ENCODE measurements at regions not wholly inside any gene's neighbourhood (a gene's known extent, or its start where the extent isn't known, plus 50 kb on each side); places are given as distances from the start of the nearest gene placed in this dataset.
"Not testable (repeated sequence)": the region's sequence is repeated elsewhere in the genome, so short reads cannot be mapped to it uniquely, and the experiment has no call there.

DNA sequence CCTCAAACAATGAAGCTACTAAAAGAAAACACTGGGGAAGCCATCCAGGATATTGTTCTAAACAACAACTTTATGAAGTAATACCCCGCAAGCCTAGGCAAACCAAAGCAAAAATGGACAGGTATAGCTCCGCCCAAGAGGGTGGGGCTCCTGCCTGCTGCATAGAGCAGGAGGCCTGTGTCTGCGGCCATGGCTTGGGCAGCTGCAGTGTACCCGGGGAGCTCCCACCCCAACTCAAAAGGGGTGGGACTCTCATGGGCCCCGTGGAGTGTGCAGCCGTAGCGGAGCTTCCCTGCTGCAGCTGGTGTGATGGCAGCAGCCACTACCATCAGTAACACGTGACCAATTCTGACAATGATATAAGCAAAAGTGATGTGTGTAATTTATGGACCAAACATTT is 264.2 kb upstream of the KITLG start:
- Mint-ChIP-seq H3K9me3 (peaks cover 2% of the 10 kb centered on the region), H3K27ac (no peak overlapping the region), H3K36me3 (no peaks in the 10 kb centered on the region), H3K4me3 (no peak overlapping the region), H3K4me1 (no peaks in the 10 kb centered on the region), H3K27me3 (no peaks in the 10 kb centered on the region)
- POLR2A ChIA-PET, result no interaction called here
- DNase-seq, result no peak
- no peak for ATAC-seq (ENCODE audit: low read depth)

- no peak for ATAC-seq (ENCODE audit: low read depth)
Measured at GRCh38 chr12:88842314-88842713, 262.0 kb upstream of the KITLG start.

DNA sequence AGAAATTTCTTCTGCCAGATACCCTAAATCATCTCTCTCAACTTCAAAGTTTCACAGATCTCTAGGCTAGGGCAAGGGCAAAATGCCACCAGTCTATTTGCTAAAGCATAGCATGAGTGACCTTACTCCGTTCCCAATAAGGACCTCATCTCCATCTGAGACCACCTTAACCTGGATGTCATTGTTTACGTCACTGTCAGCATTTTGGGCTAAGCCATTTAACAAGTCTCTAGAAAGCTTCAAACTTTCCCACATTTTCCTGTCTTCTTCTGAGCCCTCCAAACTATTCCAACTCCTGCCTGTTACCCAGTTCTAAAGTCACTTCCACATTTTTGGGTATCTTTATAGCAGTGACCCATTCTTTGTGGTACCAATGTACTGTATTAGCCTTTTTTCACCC is 259.2 kb upstream of the KITLG start:
- no peak for ATAC-seq (ENCODE audit: low read depth)
- no peak for DNase-seq
- Mint-ChIP-seq H3K27ac (no peak overlapping the region), H3K4me1 (no peaks in the 10 kb centered on the region), H3K27me3 (no peaks in the 10 kb centered on the region), H3K4me3 (no peak overlapping the region), H3K9me3 (peaks cover 1% of the 10 kb centered on the region), H3K36me3 (no peaks in the 10 kb centered on the region)
- POLR2A ChIA-PET, result no interaction called here

More at GRCh38 chr12:88842314-88842713, 262.0 kb upstream of the KITLG start:
- no peak overlapping the region for H3K4me3 Mint-ChIP-seq
- no peaks in the 10 kb centered on the region for H3K4me1 Mint-ChIP-seq
- H3K27ac Mint-ChIP-seq, result no peak overlapping the region
- peaks cover 3% of the 10 kb centered on the region for H3K9me3 Mint-ChIP-seq
- H3K27me3 Mint-ChIP-seq, result no peaks in the 10 kb centered on the region
- no peaks in the 10 kb centered on the region for H3K36me3 Mint-ChIP-seq
- POLR2A ChIA-PET, result no interaction called here
- no peak for DNase-seq

DNA sequence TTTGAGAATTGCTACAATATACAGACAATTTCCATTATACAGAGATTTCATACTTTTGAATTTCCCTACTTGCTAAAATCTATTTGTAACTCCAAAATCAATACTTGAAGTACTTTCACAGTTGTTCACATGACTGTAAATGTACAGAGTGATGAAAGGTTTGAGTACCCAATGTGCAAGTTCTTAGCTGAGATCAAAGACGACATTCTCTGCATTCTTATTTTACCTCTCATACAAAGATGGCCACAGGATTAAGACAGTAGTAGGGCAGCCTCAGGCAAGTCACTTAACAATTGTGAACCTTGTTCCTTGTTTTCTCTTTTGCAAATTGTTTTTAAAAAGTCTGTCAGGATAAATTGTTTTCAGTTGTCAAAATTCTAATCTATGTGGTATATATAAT is 255.9 kb upstream of the KITLG start:
- Mint-ChIP-seq H3K4me3 (no peak overlapping the region), H3K27me3 (no peaks in the 10 kb centered on the region), H3K9me3 (peaks cover 1% of the 10 kb centered on the region), H3K4me1 (no peaks in the 10 kb centered on the region), H3K36me3 (no peaks in the 10 kb centered on the region), H3K27ac (no peak overlapping the region)
- no peak for DNase-seq
- ATAC-seq (ENCODE audit: low read depth), result no peak
- POLR2A ChIA-PET, result no interaction called here

DNA sequence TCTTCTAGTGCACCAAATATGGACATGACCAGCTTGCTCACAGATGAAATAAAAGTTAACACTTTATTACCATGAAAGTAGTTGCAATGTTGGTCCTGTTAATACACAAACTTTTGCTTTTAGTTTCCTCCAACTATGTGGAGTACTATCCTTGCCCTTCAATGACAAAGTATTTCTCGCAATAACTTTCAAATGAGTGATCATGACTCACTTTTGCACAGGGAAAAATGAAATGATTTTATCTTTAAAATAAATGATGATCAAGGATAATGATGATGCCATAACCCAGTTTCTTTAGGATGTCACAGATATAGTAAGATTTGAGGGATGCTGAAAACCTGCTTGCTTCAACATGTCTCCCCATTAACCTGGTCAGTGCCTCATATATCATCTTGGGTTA is 254.0 kb upstream of the KITLG start:
- no peak overlapping the region for H3K27ac Mint-ChIP-seq
- peaks cover 1% of the 10 kb centered on the region for H3K9me3 Mint-ChIP-seq
- H3K4me1 Mint-ChIP-seq, result no peaks in the 10 kb centered on the region
- POLR2A ChIA-PET, result no interaction called here
- H3K4me3 Mint-ChIP-seq, result no peak overlapping the region
- no peak for DNase-seq
- no peak for ATAC-seq (ENCODE audit: low read depth)
- H3K27me3 Mint-ChIP-seq, result no peaks in the 10 kb centered on the region
- H3K36me3 Mint-ChIP-seq, result no peaks in the 10 kb centered on the region

GRCh38 chr12:88833641-88834116 is 253.4 kb upstream of the KITLG start:
- POLR2A ChIA-PET, result no interaction called here
- no peak for ATAC-seq (ENCODE audit: low read depth)
- no peak overlapping the region for H3K4me3 Mint-ChIP-seq

GRCh38 chr12:88828537-88828936 is 248.3 kb upstream of the KITLG start:
- ATAC-seq (ENCODE audit: low read depth); DNase-seq: not testable (repeated sequence)

More at GRCh38 chr12:88833641-88834116, 253.4 kb upstream of the KITLG start:
- Mint-ChIP-seq H3K27ac (no peak overlapping the region), H3K36me3 (no peaks in the 10 kb centered on the region), H3K27me3 (no peaks in the 10 kb centered on the region), H3K4me1 (no peaks in the 10 kb centered on the region), H3K9me3 (peaks cover 1% of the 10 kb centered on the region)
- DNase-seq, result no peak

GRCh38 chr12:88820012-88820411 is 239.7 kb upstream of the KITLG start:
- POLR2A ChIA-PET, result no interaction called here
- H3K4me3 Mint-ChIP-seq, result no peak overlapping the region
- no peak for ATAC-seq (ENCODE audit: low read depth)
- no peaks in the 10 kb centered on the region for H3K9me3 Mint-ChIP-seq
- no peaks in the 10 kb centered on the region for H3K27me3 Mint-ChIP-seq
- H3K27ac Mint-ChIP-seq, result no peak overlapping the region
- H3K4me1 Mint-ChIP-seq, result no peaks in the 10 kb centered on the region
- H3K36me3 Mint-ChIP-seq, result no peaks in the 10 kb centered on the region
- no peak for DNase-seq

More at GRCh38 chr12:88828537-88828936, 248.3 kb upstream of the KITLG start:
- H3K36me3 Mint-ChIP-seq, H3K4me1 Mint-ChIP-seq, POLR2A ChIA-PET, H3K27ac Mint-ChIP-seq, H3K4me3 Mint-ChIP-seq, H3K9me3 Mint-ChIP-seq, H3K27me3 Mint-ChIP-seq: not testable (repeated sequence)

GRCh38 chr12:88816201-88816600 is 235.9 kb upstream of the KITLG start:
- no peaks in the 10 kb centered on the region for H3K4me1 Mint-ChIP-seq
- no peaks in the 10 kb centered on the region for H3K9me3 Mint-ChIP-seq
- no peak overlapping the region for H3K27ac Mint-ChIP-seq
- H3K36me3 Mint-ChIP-seq, result no peaks in the 10 kb centered on the region
- ATAC-seq (ENCODE audit: low read depth) (no peak), DNase-seq (no peak)
- peaks cover 2% of the 10 kb centered on the region for H3K27me3 Mint-ChIP-seq
- no peak overlapping the region for H3K4me3 Mint-ChIP-seq
- POLR2A ChIA-PET, result no interaction called here

DNA sequence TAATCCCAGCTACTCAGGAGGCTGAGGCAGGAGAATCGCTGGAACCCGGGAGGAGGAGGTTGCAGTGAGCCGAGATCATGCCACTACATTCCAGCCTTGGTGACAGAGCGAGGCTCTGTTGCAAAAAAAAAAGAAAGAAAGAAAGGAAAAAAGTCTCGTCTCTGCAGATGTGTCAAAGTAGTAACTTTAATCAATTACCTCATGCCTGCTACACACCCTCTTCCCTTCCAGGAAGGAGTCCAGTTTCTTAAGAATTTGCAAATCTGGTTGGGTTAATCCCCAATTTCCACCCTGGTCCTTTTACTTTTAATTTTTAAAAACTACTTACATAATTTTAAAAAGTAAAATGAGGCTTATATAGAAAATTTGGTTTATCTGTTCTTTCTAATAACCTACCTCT is 234.5 kb upstream of the KITLG start:
- H3K4me1 Mint-ChIP-seq, result no peaks in the 10 kb centered on the region
- H3K4me3 Mint-ChIP-seq, result no peak overlapping the region
- POLR2A ChIA-PET, result no interaction called here
- no peak for ATAC-seq (ENCODE audit: low read depth)
- H3K27me3 Mint-ChIP-seq, result peaks cover 2% of the 10 kb centered on the region
- no peak for DNase-seq
- H3K36me3 Mint-ChIP-seq, result no peaks in the 10 kb centered on the region
- no peak overlapping the region for H3K27ac Mint-ChIP-seq
- peaks cover under 1% of the 10 kb centered on the region for H3K9me3 Mint-ChIP-seq

DNA sequence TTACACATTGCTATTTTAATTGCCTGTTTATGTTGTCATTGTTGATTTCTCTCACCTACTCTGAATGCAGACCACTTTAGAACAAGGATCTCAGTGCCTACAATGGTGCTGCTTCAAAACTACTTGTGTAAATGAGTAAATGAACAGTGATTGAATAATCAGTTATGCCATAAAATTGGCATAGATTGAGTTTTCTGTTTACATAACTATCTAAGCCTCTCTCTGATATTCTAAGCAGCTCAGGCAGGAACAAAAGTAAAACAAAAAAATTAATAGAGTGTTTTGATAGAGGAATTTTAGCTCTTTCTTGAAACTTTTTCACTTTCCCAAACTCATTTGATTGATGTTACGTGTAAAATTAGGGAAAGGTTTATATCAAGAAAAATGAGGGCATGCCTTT is 232.3 kb upstream of the KITLG start:
- Mint-ChIP-seq H3K4me1 (no peaks in the 10 kb centered on the region), H3K9me3 (peaks cover 1% of the 10 kb centered on the region), H3K36me3 (no peaks in the 10 kb centered on the region), H3K4me3 (no peak overlapping the region), H3K27me3 (peaks cover 2% of the 10 kb centered on the region), H3K27ac (no peak overlapping the region)
- POLR2A ChIA-PET, result no interaction called here
- DNase-seq (no peak), ATAC-seq (ENCODE audit: low read depth) (no peak)

- DNase-seq, result no peak
- H3K27ac Mint-ChIP-seq, result no peak overlapping the region
- POLR2A ChIA-PET, result no interaction called here
- H3K27me3 Mint-ChIP-seq, result peaks cover 2% of the 10 kb centered on the region
- H3K4me3 Mint-ChIP-seq, result no peak overlapping the region
- no peak for ATAC-seq (ENCODE audit: low read depth)
- peaks cover 1% of the 10 kb centered on the region for H3K9me3 Mint-ChIP-seq
- H3K4me1 Mint-ChIP-seq, result no peaks in the 10 kb centered on the region
- no peaks in the 10 kb centered on the region for H3K36me3 Mint-ChIP-seq
Measured at GRCh38 chr12:88810806-88811205, 230.5 kb upstream of the KITLG start.

DNA sequence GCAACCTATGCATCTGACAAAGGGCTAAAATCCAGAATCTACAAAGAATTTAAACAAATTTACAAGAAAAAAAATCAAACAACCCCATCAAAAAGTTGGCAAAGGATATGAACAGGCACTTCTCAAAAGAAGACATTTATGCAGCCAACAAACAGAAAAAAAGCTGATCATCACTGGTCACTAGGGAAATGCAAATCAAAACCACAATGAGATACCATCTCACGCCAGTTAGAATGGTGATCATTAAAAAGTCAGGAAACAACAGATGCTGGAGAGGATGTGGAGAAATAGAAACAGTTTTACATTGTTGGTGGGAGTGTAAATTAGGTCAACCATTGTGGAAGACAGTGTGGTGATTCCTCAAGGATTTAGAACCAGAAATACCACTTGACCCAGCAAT is 229.6 kb upstream of the KITLG start:
- H3K27me3 Mint-ChIP-seq; H3K4me3 Mint-ChIP-seq; H3K27ac Mint-ChIP-seq; H3K36me3 Mint-ChIP-seq; H3K9me3 Mint-ChIP-seq; POLR2A ChIA-PET; H3K4me1 Mint-ChIP-seq; DNase-seq; ATAC-seq (ENCODE audit: low read depth): not testable (repeated sequence)

GRCh38 chr12:88805692-88806091 is 225.4 kb upstream of the KITLG start:
- DNase-seq (no peak), ATAC-seq (ENCODE audit: low read depth) (no peak)
- H3K4me1 Mint-ChIP-seq, result no peaks in the 10 kb centered on the region
- POLR2A ChIA-PET, result no interaction called here
- no peak overlapping the region for H3K4me3 Mint-ChIP-seq
- H3K27me3 Mint-ChIP-seq, result no peaks in the 10 kb centered on the region
- H3K9me3 Mint-ChIP-seq, result peaks cover 1% of the 10 kb centered on the region
- no peak overlapping the region for H3K27ac Mint-ChIP-seq
- H3K36me3 Mint-ChIP-seq, result no peaks in the 10 kb centered on the region

- Mint-ChIP-seq H3K4me3 (no peak overlapping the region), H3K27ac (no peak overlapping the region), H3K36me3 (no peaks in the 10 kb centered on the region), H3K9me3 (peaks cover 1% of the 10 kb centered on the region), H3K27me3 (no peaks in the 10 kb centered on the region), H3K4me1 (no peaks in the 10 kb centered on the region)
- ATAC-seq (ENCODE audit: low read depth), result no peak
- POLR2A ChIA-PET, result no interaction called here
- no peak for DNase-seq
Measured at GRCh38 chr12:88805286-88805685, 225.0 kb upstream of the KITLG start.

All from activated naive CD8-positive, alpha-beta T cell treated with anti-CD3 and anti-CD28 coated beads, Interleukin-2, amount 10 ng/mL, durations not matched to agents 7 days and 5 days (primary cell).